ENCODE measurements at regions not wholly inside any gene's neighbourhood (a gene's known extent, or its start where the extent isn't known, plus 50 kb on each side); places are given as distances from the start of the nearest gene placed in this dataset.

- intact Hi-C loops (cut with DNase I): no loop called here
- TF ChIP-seq CTCF (IDR thresholded peaks at IDR 0.05; ENCODE audit: borderline replicate concordance, extremely low read depth, insufficient read depth): no peak
- no peaks in the 10 kb centered on the region for H3K27me3 ChIP-seq (ENCODE audit: control insufficient read depth, insufficient read depth, low read length)
- no peak overlapping the region for H3K9ac ChIP-seq (ENCODE audit: low read length in 3 of 3)
- no peaks in the 10 kb centered on the region for H3K4me1 ChIP-seq (ENCODE audit: control insufficient read depth in 2 of 3, insufficient read depth in 2 of 3, low read depth in 1 of 3, low read length in 3 of 3)
- no peaks in the 10 kb centered on the region for H3K36me3 ChIP-seq (ENCODE audit: control insufficient read depth in 2 of 3, insufficient read depth in 3 of 3, low read length in 3 of 3)
- no peak overlapping the region for H3K4me3 ChIP-seq (ENCODE audit: low read length in 3 of 3)
- no peak overlapping the region for H3K27ac ChIP-seq (ENCODE audit: low read depth in 2 of 2, low read length in 2 of 2)
- FAIRE-seq (no peak), DNase-seq (peak in 1 of 5 donors; percentile 22)
- no peaks in the 10 kb centered on the region for H3K9me3 ChIP-seq (ENCODE audit: control insufficient read depth in 2 of 3, insufficient read depth in 1 of 3, low read length in 3 of 3)
These were observed 276.2 kb downstream of the WDR11 start for GRCh38 chr10:121127151-121127906.

DNA sequence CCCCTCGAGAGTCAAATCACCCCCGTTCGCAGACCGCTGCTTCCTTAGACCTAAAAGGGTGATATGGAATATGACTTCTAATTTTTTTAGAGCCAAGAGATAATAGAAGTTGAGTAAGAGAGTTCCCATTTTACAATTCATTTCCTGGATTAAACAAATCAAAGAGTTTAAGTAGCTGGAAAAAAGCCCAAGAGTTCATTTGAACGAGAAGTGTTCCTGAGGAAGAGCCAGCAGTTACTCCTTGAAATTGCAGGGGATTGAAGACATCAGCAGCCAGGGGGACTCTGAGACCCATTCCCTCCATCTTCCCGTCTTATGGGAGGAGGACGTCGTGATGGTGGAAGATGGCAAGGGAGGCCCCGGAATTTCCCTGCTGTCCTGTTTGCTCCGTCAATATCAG lies 277.0 kb downstream of the WDR11 start:
- FAIRE-seq: no peak
- H3K9me3 ChIP-seq (ENCODE audit: control insufficient read depth in 2 of 3, insufficient read depth in 1 of 3, low read length in 3 of 3): no peaks in the 10 kb centered on the region
- peak in 1 of 5 donors; percentile 17 for DNase-seq
- H3K9ac ChIP-seq (ENCODE audit: low read length in 3 of 3): no peak overlapping the region
- H3K27me3 ChIP-seq (ENCODE audit: control insufficient read depth, insufficient read depth, low read length): no peaks in the 10 kb centered on the region
- H3K4me1 ChIP-seq (ENCODE audit: control insufficient read depth in 2 of 3, insufficient read depth in 2 of 3, low read depth in 1 of 3, low read length in 3 of 3): no peaks in the 10 kb centered on the region
- H3K27ac ChIP-seq (ENCODE audit: low read depth in 2 of 2, low read length in 2 of 2): no peak overlapping the region
- H3K4me3 ChIP-seq (ENCODE audit: low read length in 3 of 3): no peak overlapping the region
- no peaks in the 10 kb centered on the region for H3K36me3 ChIP-seq (ENCODE audit: control insufficient read depth in 2 of 3, insufficient read depth in 3 of 3, low read length in 3 of 3)
- TF ChIP-seq CTCF (IDR thresholded peaks at IDR 0.05; ENCODE audit: borderline replicate concordance, extremely low read depth, insufficient read depth): no peak
- intact Hi-C loops (cut with DNase I): no loop called here

DNA sequence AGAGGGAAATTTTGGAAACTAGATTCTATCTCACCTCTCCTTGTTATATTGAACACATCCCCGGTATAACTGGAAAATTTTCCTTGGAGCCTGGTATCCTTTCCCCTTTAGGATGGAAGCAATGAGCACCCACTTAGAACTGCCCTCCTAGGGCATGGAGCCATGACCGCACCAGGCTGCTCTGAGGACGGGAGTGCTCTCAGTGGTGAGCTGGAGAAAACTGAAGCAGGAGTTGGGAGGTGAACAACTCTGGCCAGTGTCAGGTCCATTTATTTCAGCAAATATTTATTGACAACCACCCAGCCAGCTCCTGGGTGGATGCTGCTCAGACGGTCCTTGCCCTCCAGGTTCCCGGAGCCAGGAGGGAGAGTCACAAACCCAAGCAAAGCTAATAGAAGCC lies 278.1 kb downstream of the WDR11 start:
- Histone ChIP-seq H3K9me3 (ENCODE audit: control insufficient read depth in 2 of 3, insufficient read depth in 1 of 3, low read length in 3 of 3) (no peaks in the 10 kb centered on the region), H3K9ac (ENCODE audit: low read length in 3 of 3) (no peak overlapping the region)

More for the DNA sequence above, 278.1 kb downstream of the WDR11 start:
- FAIRE-seq: no peak
- no peak for TF ChIP-seq CTCF (IDR thresholded peaks at IDR 0.05; ENCODE audit: borderline replicate concordance, extremely low read depth, insufficient read depth)
- H3K36me3 ChIP-seq (ENCODE audit: control insufficient read depth in 2 of 3, insufficient read depth in 3 of 3, low read length in 3 of 3): no peaks in the 10 kb centered on the region
- intact Hi-C loops (cut with DNase I): no loop called here
- no peaks in the 10 kb centered on the region for H3K27me3 ChIP-seq (ENCODE audit: control insufficient read depth, insufficient read depth, low read length)
- DNase-seq: no peak
- H3K27ac ChIP-seq (ENCODE audit: low read depth in 2 of 2, low read length in 2 of 2): no peak overlapping the region
- no peaks in the 10 kb centered on the region for H3K4me1 ChIP-seq (ENCODE audit: control insufficient read depth in 2 of 3, insufficient read depth in 2 of 3, low read depth in 1 of 3, low read length in 3 of 3)
- no peak overlapping the region for H3K4me3 ChIP-seq (ENCODE audit: low read length in 3 of 3)

Data from kidney (tissue), 13 donors.